GM10266 (cell line): ENCODE measurements at regions not wholly inside any gene's neighbourhood (a gene's known extent, or its start where the extent isn't known, plus 50 kb on each side); places are given as distances from the start of the nearest gene placed in this dataset.

Source experiments
- DNase-seq: peaks from one replicate; pipeline ENCODE4 v3.0.0; 2012; ENCODE audit errors: extremely low spot score
- TF ChIP-seq, protein P1 (sequence below): IDR thresholded peaks from 2 replicates; pipeline ENCODE4 v1.5.1; 2012; ENCODE audit warnings: mild to moderate bottlenecking, low read depth; ENCODE audit not compliant: control insufficient read depth, insufficient read depth; ENCODE audit errors: missing control alignments

DNA sequence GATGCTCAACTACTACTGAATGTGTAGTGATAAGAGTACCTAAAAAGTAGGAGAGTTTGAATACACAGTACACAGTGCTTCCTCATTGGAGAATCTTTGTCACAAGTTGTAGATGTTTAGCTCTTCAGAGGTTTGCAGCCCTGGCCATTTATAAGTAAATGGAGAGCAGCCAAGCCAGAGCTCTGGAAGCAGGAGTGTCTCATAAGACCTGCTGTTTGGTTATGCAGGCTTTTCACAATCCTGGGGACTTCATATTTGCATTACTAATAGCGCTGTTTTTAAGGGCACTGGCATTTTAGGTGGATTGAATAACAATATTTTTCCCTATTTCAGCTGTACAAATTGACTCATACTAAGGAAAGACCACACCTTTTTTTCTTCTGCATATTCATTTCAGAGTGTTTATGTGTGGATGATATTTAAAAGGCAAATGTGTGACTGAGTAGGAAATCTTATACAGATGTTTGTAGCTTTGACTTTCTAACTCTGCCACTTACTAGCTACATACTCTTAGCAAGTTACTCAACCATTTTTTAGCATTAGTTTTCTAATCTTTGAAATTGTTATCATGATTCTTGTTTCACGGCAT is 730.5 kb upstream of the MAP3K7 start:
- TF ChIP-seq, protein P1, sequence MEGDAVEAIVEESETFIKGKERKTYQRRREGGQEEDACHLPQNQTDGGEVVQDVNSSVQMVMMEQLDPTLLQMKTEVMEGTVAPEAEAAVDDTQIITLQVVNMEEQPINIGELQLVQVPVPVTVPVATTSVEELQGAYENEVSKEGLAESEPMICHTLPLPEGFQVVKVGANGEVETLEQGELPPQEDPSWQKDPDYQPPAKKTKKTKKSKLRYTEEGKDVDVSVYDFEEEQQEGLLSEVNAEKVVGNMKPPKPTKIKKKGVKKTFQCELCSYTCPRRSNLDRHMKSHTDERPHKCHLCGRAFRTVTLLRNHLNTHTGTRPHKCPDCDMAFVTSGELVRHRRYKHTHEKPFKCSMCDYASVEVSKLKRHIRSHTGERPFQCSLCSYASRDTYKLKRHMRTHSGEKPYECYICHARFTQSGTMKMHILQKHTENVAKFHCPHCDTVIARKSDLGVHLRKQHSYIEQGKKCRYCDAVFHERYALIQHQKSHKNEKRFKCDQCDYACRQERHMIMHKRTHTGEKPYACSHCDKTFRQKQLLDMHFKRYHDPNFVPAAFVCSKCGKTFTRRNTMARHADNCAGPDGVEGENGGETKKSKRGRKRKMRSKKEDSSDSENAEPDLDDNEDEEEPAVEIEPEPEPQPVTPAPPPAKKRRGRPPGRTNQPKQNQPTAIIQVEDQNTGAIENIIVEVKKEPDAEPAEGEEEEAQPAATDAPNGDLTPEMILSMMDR: no peak
- no peak for DNase-seq

DNA sequence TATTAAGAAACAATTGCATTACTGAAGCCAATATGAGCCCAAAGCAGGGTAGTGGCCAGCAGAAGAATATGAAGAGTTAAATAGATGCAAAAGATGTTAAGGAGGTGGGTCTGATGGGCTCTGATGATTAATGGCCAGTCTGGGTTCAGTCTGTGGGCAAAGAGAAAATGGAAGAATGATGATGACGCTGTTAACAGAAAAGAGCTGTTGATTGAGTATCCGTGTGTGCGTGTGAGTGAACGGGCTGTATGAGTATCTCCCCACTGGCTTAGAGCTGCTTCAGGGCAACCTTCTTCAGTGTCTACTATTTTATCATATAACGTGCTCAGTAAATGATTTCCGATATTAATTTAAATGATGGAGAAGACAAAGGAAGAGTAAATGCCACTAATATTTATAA is 723.3 kb upstream of the MAP3K7 start:
- DNase-seq: no peak
- TF ChIP-seq, protein P1: no peak

DNA sequence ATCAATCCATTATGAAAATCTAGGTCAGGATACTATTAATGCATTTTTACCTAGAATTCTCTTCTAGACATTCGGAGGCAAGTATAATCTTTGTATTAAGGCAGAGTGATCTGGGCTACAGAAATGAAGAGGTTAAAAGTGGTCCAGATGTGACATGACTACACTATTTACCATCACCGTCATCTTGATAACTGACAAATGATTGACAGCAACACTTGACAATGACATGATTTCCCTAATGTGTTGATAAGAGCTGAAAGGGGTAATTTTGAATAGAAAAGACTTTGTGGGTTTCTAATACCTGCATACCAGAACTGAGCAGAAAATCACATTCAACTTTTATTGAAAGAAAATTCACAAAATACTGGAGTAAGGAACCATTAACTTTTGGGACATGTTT is 718.9 kb upstream of the MAP3K7 start:
- no peak for DNase-seq
- TF ChIP-seq, protein P1: no peak

DNA sequence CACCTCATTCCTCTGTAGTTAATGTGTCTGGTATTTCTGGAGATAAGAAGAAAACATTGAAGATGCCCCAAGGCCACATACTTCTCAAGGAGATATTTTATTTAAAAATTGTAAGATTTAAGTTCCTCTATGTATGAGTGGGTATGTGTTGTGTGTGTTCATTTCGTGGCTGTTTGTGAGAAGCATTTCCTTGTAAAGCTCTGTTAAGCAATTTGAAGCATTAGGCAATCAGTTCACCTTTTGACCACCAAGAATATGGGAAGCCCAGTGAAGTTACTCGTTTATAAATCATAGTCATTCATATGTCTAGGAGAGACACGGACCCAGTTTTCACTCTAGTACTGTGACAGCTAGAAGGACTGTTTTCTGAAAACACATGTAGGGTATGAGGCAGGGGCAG is 717.6 kb upstream of the MAP3K7 start:
- TF ChIP-seq, protein P1: no peak
- no peak for DNase-seq

DNA sequence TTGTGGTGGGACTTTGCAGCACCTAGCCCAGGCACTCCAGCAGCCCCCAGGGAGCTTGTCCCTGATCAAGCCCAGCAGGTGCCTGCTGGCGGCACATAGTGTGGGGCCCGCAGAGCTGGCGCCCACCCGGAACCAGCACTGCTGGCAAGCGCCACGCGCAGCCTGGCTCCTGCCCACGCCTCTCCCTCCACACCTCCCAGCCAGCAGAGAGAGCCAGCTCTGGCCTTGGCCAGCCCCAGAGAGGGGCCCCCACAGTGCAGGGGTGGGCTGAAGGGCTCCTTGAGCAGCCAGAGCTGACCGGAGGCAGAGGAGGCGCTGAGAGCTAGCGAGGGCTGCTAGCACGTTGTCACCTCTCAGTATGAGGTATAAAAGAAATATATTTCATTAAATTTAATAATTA is 716.5 kb upstream of the MAP3K7 start:
- TF ChIP-seq, protein P1: no peak
- DNase-seq: no peak

DNA sequence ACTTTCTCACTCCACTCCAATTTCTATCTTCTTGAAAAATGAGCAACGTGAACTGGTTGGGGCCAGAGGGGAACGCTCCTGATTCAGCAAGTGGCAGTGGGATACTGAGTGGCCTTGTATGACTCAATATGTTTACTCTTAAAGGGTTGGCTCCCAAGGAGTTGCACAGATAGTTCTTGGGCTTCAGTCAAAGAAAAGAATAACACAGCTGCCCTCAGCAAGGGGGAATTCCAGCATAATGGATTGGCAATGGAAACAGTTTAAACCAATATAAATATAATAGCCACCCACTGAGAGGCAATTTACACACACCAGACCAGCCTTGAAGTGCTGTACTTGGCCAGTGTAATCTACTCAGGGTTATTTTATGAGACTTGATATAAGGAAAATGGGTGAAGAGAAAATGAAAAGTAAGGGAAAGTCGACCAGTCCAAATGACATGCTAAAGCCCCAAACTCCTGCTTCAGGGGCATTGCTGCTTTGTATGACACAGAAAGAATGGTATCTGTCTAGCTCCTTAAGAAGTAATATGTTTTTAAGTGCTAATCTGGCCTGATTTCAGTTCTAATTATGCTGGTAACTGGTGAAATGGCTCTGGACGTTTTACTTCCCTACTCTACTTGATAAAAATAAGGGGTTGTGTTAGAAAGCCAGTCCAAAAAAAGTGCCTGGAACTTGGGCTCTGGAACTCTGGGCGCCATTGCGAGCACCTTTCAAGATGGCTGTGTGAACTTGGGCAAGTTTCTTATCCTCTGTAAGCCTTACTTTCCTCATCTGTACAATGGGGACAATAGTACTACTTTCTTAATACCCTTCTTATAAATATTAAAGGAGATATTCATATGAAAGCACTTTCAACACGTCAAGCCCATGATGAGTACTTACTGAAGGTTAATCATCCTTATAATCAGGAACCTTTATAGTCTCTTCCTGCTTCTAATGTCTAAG is 712.9 kb upstream of the MAP3K7 start:
- DNase-seq: no peak
- TF ChIP-seq, protein P1: no peak

DNA sequence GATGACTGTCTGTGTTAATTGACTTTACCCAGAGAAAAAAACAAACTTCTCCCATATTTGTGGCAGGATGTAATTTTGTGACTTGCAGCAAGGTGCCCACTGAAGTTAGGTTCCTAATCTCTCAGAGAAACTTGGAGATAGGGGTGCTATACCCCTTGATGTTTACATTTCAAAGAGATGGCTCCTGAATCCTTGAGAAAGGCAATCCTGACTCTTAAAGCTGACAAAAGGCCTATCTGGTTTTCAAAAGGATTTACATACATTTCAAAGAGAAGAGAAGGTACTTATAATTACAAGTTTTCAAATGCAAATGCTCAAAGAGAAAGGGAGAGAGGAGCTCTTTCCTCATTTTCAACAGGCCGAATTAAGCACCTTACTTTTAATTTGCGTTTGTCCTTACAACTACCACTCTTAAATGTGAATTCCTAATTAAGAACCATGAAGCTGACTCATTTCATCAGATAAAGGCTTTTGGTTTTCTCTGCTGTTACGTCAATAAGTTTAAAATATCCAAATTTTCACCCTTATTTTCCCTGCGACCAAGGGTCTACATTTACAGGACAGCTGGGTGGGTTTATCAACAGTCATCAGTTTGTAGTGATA is 711.8 kb upstream of the MAP3K7 start:
- TF ChIP-seq, protein P1: no peak

More for the DNA sequence above, 711.8 kb upstream of the MAP3K7 start:
- no peak for DNase-seq
